ENCODE measurements at regions not wholly inside any gene's neighbourhood (a gene's known extent, or its start where the extent isn't known, plus 50 kb on each side); places are given as distances from the start of the nearest gene placed in this dataset.

DNA sequence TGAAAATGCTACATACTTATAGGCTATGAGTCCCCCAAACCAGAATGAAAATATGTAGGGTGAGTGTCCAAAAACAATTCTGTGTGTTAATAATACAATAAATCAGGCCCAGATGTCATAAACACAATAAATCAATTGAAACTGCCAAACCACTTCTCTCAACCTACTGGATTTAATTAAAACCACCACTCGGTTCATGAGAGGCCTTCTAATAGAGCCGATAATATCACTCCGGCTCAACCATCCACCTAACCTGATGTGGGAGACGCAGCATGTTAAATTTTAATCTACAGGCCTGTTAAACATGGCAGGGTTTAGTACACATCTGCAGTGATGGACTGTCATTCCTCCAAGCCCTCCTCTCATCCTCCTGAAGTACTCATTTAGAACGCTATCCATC, 734.5 kb upstream of the ZNF608 start:
- TF ChIP-seq POLR2A (IDR thresholded peaks at IDR 0.05), result no peak
- TF ChIP-seq, protein P1, sequence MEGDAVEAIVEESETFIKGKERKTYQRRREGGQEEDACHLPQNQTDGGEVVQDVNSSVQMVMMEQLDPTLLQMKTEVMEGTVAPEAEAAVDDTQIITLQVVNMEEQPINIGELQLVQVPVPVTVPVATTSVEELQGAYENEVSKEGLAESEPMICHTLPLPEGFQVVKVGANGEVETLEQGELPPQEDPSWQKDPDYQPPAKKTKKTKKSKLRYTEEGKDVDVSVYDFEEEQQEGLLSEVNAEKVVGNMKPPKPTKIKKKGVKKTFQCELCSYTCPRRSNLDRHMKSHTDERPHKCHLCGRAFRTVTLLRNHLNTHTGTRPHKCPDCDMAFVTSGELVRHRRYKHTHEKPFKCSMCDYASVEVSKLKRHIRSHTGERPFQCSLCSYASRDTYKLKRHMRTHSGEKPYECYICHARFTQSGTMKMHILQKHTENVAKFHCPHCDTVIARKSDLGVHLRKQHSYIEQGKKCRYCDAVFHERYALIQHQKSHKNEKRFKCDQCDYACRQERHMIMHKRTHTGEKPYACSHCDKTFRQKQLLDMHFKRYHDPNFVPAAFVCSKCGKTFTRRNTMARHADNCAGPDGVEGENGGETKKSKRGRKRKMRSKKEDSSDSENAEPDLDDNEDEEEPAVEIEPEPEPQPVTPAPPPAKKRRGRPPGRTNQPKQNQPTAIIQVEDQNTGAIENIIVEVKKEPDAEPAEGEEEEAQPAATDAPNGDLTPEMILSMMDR (IDR thresholded peaks at IDR 0.05), result no peak
